ENCODE measurements at regions not wholly inside any gene's neighbourhood (a gene's known extent, or its start where the extent isn't known, plus 50 kb on each side); places are given as distances from the start of the nearest gene placed in this dataset.

DNA sequence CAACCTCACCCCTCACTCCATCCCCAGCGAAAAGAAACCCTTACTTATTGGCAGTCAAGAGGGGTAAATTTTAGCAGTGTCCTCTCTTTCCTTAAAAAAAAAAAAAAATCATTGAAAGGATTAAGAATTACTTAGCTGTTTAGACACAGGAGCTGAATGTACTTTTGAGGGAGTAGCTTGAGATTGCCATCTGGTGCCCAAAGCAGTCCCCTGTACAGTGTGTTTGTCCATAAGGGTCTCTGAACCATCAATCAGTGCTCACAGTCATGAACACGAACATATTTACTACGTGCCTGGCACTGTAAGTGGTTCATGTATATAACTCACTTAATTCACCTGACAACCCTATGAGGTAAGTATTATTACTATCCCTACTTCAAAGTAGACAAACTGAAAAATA, 463.5 kb downstream of the RAP2B start:
- no peak overlapping the region for H2AFZ ChIP-seq (ENCODE audit: control insufficient read depth, low read length)
- H3K27me3 ChIP-seq (ENCODE audit: control insufficient read depth, extremely low read depth, insufficient read depth, low read length) = no peaks in the 10 kb centered on the region
- TF ChIP-seq EZH2 (IDR thresholded peaks at IDR 0.05; ENCODE audit: low read length) = no peak
- TF ChIP-seq, protein P1, sequence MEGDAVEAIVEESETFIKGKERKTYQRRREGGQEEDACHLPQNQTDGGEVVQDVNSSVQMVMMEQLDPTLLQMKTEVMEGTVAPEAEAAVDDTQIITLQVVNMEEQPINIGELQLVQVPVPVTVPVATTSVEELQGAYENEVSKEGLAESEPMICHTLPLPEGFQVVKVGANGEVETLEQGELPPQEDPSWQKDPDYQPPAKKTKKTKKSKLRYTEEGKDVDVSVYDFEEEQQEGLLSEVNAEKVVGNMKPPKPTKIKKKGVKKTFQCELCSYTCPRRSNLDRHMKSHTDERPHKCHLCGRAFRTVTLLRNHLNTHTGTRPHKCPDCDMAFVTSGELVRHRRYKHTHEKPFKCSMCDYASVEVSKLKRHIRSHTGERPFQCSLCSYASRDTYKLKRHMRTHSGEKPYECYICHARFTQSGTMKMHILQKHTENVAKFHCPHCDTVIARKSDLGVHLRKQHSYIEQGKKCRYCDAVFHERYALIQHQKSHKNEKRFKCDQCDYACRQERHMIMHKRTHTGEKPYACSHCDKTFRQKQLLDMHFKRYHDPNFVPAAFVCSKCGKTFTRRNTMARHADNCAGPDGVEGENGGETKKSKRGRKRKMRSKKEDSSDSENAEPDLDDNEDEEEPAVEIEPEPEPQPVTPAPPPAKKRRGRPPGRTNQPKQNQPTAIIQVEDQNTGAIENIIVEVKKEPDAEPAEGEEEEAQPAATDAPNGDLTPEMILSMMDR (optimal IDR thresholded peaks at IDR 0.05 in 1 of 3, IDR thresholded peaks at IDR 0.05 in 1 of 3, conservative IDR thresholded peaks at IDR 0.05 in 1 of 3; ENCODE audit: extremely low read depth in 1 of 3, insufficient read depth in 2 of 3, low read length in 3 of 3) = no peak
- H3K9me1 ChIP-seq (ENCODE audit: control insufficient read depth, extremely low read depth, insufficient read depth, low read length) = no peaks in the 10 kb centered on the region
- H4K20me1 ChIP-seq (ENCODE audit: control insufficient read depth, extremely low read depth, insufficient read depth, low read length) = no peaks in the 10 kb centered on the region
- H3K79me2 ChIP-seq (ENCODE audit: control insufficient read depth, insufficient read depth, low read length) = no peaks in the 10 kb centered on the region
- H3K9ac ChIP-seq (ENCODE audit: control insufficient read depth, extremely low read depth, insufficient read depth, low read length) = no peak overlapping the region
- H3K36me3 ChIP-seq (ENCODE audit: control insufficient read depth in 2 of 2, extremely low read depth in 1 of 2, insufficient read depth in 2 of 2, low read length in 2 of 2) = no peaks in the 10 kb centered on the region
- no peak overlapping the region for H3K4me3 ChIP-seq (ENCODE audit: control insufficient read depth in 2 of 3, extremely low read depth in 1 of 3, insufficient read depth in 2 of 3, low read depth in 1 of 3, low read length in 3 of 3)
- dilution Hi-C loops (cut with MboI; ENCODE audit: extremely low pct_ligation_motif_present, low sequenced_read_pairs) = no loop called here
- no peaks in the 10 kb centered on the region for H3K9me3 ChIP-seq (ENCODE audit: control insufficient read depth, low read depth, low read length)
- no peak overlapping the region for H3K4me2 ChIP-seq (ENCODE audit: control insufficient read depth, extremely low read depth, insufficient read depth, low read depth, low read length)
- no peak overlapping the region for H3K27ac ChIP-seq (ENCODE audit: control insufficient read depth, insufficient read depth, low read length)
- H3K4me1 ChIP-seq (ENCODE audit: control insufficient read depth, extremely low read depth, insufficient read depth, low read length) = no peaks in the 10 kb centered on the region
- FAIRE-seq (no peak), DNase-seq (ENCODE audit: low read depth, low spot score) (no peak)

DNA sequence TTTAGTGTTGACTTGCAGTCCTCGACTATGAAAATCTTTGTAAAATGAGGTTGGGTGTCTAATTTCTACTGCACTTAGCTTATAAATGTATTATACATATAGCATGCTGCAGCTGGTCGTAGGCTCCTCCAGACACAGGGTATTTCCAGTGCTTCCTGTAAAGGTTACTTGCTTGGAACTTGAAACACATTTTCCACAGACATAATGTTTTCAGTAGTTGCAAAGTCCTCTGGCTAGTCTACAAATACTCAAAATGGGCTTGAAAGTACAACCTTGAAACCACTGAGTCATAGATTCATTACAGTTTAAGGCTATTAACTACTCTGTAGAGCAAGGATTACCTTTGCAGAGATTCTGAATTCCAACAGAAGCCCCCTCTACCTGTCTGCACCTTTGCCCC, 464.1 kb downstream of the RAP2B start:
- TF ChIP-seq, protein P1 (optimal IDR thresholded peaks at IDR 0.05 in 1 of 3, IDR thresholded peaks at IDR 0.05 in 1 of 3, conservative IDR thresholded peaks at IDR 0.05 in 1 of 3; ENCODE audit: extremely low read depth in 1 of 3, insufficient read depth in 2 of 3, low read length in 3 of 3) = no peak
- TF ChIP-seq EZH2 (IDR thresholded peaks at IDR 0.05; ENCODE audit: low read length) = no peak
- Histone ChIP-seq H3K9me3 (ENCODE audit: control insufficient read depth, low read depth, low read length) (no peaks in the 10 kb centered on the region), H3K9me1 (ENCODE audit: control insufficient read depth, extremely low read depth, insufficient read depth, low read length) (no peaks in the 10 kb centered on the region), H3K36me3 (ENCODE audit: control insufficient read depth in 2 of 2, extremely low read depth in 1 of 2, insufficient read depth in 2 of 2, low read length in 2 of 2) (no peaks in the 10 kb centered on the region), H3K27ac (ENCODE audit: control insufficient read depth, insufficient read depth, low read length) (no peak overlapping the region), H3K9ac (ENCODE audit: control insufficient read depth, extremely low read depth, insufficient read depth, low read length) (no peak overlapping the region), H3K4me1 (ENCODE audit: control insufficient read depth, extremely low read depth, insufficient read depth, low read length) (no peaks in the 10 kb centered on the region), H3K4me3 (ENCODE audit: control insufficient read depth in 2 of 3, extremely low read depth in 1 of 3, insufficient read depth in 2 of 3, low read depth in 1 of 3, low read length in 3 of 3) (no peak overlapping the region), H2AFZ (ENCODE audit: control insufficient read depth, low read length) (no peak overlapping the region), H4K20me1 (ENCODE audit: control insufficient read depth, extremely low read depth, insufficient read depth, low read length) (no peaks in the 10 kb centered on the region), H3K4me2 (ENCODE audit: control insufficient read depth, extremely low read depth, insufficient read depth, low read depth, low read length) (no peak overlapping the region), H3K79me2 (ENCODE audit: control insufficient read depth, insufficient read depth, low read length) (no peaks in the 10 kb centered on the region), H3K27me3 (ENCODE audit: control insufficient read depth, extremely low read depth, insufficient read depth, low read length) (no peaks in the 10 kb centered on the region)
- no peak for DNase-seq (ENCODE audit: low read depth, low spot score)
- no peak for FAIRE-seq
- dilution Hi-C loops (cut with MboI; ENCODE audit: extremely low pct_ligation_motif_present, low sequenced_read_pairs) = no loop called here
